ENCODE measurements at regions not wholly inside any gene's neighbourhood (a gene's known extent, or its start where the extent isn't known, plus 50 kb on each side); places are given as distances from the start of the nearest gene placed in this dataset.

DNA sequence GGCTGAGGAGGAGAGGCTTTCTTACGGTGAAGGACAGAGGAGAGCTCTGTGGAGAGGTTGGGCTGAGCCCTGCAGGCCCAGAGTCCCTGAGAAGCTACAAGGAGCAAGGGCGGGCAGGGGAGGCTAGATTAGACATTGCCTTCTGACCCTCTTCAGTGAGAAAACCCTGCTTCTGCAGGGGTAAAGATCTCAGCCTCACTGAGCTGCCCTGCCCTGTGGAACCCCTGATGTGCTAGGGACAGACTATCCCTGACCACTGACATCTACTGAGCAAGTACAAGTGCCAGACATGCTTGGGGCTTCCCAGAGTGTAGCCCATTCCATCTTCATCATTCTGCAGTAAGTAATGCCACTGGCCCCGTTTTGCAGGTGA lies 111.5 kb downstream of the CYP26B1 start:
- DNase-seq, result no peak
- no peaks in the 10 kb centered on the region for H3K36me3 ChIP-seq
- H3K27me3 ChIP-seq, result no peaks in the 10 kb centered on the region
- WGBS, 2 donors, result 83 to 88% methylated on average over 3 of the region's 3 CpGs
- H3K27ac ChIP-seq, result no peak overlapping the region
- no peaks in the 10 kb centered on the region for H3K4me1 ChIP-seq
- TF ChIP-seq, protein P1, sequence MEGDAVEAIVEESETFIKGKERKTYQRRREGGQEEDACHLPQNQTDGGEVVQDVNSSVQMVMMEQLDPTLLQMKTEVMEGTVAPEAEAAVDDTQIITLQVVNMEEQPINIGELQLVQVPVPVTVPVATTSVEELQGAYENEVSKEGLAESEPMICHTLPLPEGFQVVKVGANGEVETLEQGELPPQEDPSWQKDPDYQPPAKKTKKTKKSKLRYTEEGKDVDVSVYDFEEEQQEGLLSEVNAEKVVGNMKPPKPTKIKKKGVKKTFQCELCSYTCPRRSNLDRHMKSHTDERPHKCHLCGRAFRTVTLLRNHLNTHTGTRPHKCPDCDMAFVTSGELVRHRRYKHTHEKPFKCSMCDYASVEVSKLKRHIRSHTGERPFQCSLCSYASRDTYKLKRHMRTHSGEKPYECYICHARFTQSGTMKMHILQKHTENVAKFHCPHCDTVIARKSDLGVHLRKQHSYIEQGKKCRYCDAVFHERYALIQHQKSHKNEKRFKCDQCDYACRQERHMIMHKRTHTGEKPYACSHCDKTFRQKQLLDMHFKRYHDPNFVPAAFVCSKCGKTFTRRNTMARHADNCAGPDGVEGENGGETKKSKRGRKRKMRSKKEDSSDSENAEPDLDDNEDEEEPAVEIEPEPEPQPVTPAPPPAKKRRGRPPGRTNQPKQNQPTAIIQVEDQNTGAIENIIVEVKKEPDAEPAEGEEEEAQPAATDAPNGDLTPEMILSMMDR (IDR thresholded peaks at IDR 0.05), result no peak
- TF ChIP-seq POLR2A (IDR thresholded peaks at IDR 0.05), result no peak
- intact Hi-C loops (cut with DNase I), result no loop called here
- H3K9me3 ChIP-seq, result no peaks in the 10 kb centered on the region
- H3K4me3 ChIP-seq (replicated peaks in 1 of 3), result no peak overlapping the region

GRCh38 chr2:72035518-72036172 lies 112.0 kb downstream of the CYP26B1 start:
- H3K9me3 ChIP-seq, result no peaks in the 10 kb centered on the region

DNA sequence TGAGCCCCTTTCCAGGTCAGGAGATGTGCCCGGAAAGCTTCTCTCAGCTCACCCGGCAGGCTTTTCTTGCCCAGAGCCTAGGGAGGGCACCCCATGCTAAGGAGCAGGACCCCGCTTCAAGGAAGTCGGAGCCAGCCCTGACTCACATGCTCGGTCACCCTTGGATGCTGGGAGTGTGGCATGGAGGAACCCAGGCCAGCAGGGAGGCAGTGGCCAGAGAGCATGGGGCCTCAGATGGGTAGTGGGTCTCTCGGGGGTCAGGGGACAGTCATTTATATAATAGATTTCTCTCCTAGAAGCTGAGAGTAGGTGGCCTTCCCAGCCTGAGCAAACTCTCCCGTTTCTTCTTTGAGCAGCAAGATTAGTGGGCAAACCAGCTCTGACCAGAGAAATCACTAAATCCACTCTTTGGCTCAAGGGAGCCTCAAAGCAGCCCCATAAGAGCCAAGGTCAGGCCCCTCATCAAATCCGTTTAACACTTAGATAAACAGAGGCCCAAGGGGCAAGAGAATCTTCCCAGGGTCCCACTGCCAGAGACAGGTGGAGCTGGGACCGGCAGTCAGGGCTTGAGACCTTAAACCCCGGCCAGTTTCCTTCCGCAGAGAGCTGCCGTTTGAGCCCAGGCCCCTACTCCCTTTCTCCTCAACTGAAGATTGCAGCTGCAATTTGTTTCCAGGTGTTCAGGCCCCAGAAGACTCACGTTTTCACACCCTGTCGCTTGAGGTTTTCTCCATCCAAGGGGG lies 113.1 kb downstream of the CYP26B1 start:
- Histone ChIP-seq H3K27me3 (no peaks in the 10 kb centered on the region), H3K36me3 (no peaks in the 10 kb centered on the region), H3K4me1 (no peaks in the 10 kb centered on the region), H3K4me3 (replicated peaks in 1 of 3) (no peak overlapping the region), H3K9me3 (no peaks in the 10 kb centered on the region), H3K27ac (no peak overlapping the region)
- TF ChIP-seq, protein P1 (IDR thresholded peaks at IDR 0.05), result no peak
- no peak for TF ChIP-seq POLR2A (IDR thresholded peaks at IDR 0.05)
- WGBS, 2 donors, result 82 to 85% methylated on average over 12 of the region's 14 CpGs
- no peak for DNase-seq
- intact Hi-C loops (cut with DNase I), result no loop called here

More at GRCh38 chr2:72035518-72036172, 112.0 kb downstream of the CYP26B1 start:
- Histone ChIP-seq H3K4me3 (replicated peaks in 1 of 3) (no peak overlapping the region), H3K4me1 (no peaks in the 10 kb centered on the region), H3K27me3 (no peaks in the 10 kb centered on the region), H3K27ac (no peak overlapping the region), H3K36me3 (no peaks in the 10 kb centered on the region)
- intact Hi-C loops (cut with DNase I), result no loop called here
- 70 to 81% methylated on average over 12 of the region's 12 CpGs for WGBS, 2 donors
- no peak for DNase-seq
- TF ChIP-seq POLR2A (IDR thresholded peaks at IDR 0.05), result no peak
- TF ChIP-seq, protein P1 (IDR thresholded peaks at IDR 0.05), result no peak

DNA sequence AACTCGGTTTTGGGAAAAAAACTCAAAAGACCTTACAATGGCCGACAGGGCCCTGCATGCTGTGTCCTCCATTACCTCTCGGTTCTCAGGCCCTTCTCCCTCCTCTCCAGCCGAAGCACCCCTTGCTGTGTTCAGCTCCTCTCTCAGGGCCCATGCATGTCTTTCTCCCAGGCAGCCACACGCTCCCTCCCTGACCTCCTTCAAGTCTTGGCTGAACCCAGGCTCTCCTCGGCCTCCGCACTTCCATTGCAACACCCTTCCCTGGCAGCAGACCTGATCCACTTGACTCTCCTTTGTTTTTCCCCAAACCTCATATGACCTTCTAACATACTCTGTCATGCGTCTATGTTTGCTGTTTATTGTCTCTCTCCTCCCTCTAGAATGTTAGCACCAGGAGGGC lies 114.0 kb downstream of the CYP26B1 start:
- Histone ChIP-seq H3K36me3 (no peaks in the 10 kb centered on the region), H3K4me1 (no peaks in the 10 kb centered on the region), H3K27me3 (no peaks in the 10 kb centered on the region), H3K9me3 (no peaks in the 10 kb centered on the region), H3K27ac (no peak overlapping the region), H3K4me3 (replicated peaks in 1 of 3) (no peak overlapping the region)
- DNase-seq, result peak in 1 of 2 donors; percentile 34
- intact Hi-C loops (cut with DNase I), result no loop called here
- WGBS, 2 donors, result 55 to 58% methylated on average over 8 of the region's 8 CpGs
- no peak for TF ChIP-seq POLR2A (IDR thresholded peaks at IDR 0.05)
- TF ChIP-seq, protein P1 (IDR thresholded peaks at IDR 0.05), result no peak

DNA sequence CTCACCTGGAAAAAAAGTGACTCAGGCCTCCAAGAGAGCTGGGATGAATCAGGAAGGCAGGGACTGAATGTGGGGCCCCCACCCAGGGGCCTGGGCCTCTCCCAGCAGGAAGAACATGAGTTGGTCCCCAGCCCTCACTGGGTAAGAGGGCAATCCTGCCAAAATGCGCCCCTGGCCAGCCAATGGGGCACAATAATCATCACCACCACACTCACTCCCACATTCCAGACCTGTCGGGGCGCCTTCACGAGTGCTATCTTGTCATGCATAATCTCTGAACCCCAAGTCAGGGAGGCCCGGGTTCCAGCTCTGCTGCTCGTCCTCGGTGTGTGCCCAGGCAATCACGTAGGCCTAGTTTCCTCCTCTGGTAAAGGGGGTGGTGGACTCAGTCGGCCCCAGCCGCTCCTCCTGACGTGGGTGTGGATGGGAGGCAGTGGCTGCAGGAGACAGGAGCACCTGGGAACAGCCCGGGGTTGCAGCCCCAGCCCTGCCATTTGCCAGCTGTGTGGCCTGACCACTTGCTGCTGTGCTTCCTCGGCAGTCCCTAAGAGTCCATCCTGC lies 115.1 kb downstream of the CYP26B1 start:
- intact Hi-C loops (cut with DNase I), result no loop called here
- Histone ChIP-seq H3K4me1 (no peaks in the 10 kb centered on the region), H3K36me3 (no peaks in the 10 kb centered on the region), H3K9me3 (no peaks in the 10 kb centered on the region), H3K27ac (no peak overlapping the region), H3K27me3 (no peaks in the 10 kb centered on the region), H3K4me3 (replicated peaks in 1 of 3) (no peak overlapping the region)
- TF ChIP-seq POLR2A (IDR thresholded peaks at IDR 0.05), result no peak
- TF ChIP-seq, protein P1 (IDR thresholded peaks at IDR 0.05), result no peak
- no peak for DNase-seq
- 87 to 89% methylated on average over 8 to 13 of the region's 13 CpGs for WGBS, 2 donors
